ENCODE measurements at regions not wholly inside any gene's neighbourhood (a gene's known extent, or its start where the extent isn't known, plus 50 kb on each side); places are given as distances from the start of the nearest gene placed in this dataset.

- Mint-ChIP-seq H3K9me3 (peaks cover 8% of the 10 kb centered on the region), H3K36me3 (no peaks in the 10 kb centered on the region), H3K4me3 (no peak overlapping the region), H3K27me3 (ENCODE audit: insufficient read depth, low read depth) (peaks cover 7% of the 10 kb centered on the region), H3K27ac (peak overlapping the region; percentile 19), H3K4me1 (peaks cover 3% of the 10 kb centered on the region)
- Histone ChIP-seq H3K4me3 (no peak overlapping the region), H3K9me3 (ENCODE audit: low read depth) (no peaks in the 10 kb centered on the region), H3F3A (ENCODE audit: low read depth) (peaks cover 6% of the 10 kb centered on the region), H2AFZ (replicated peaks) (no peak overlapping the region), H3K79me2 (ENCODE audit: low read depth) (no peaks in the 10 kb centered on the region), H3K9ac (no peak overlapping the region), H3K27me3 (no peaks in the 10 kb centered on the region), H3K36me3 (no peaks in the 10 kb centered on the region), H4K20me1 (ENCODE audit: low read depth) (no peaks in the 10 kb centered on the region), H3K4me2 (no peak overlapping the region), H3K4me1 (no peaks in the 10 kb centered on the region), H3K27ac (no peak overlapping the region)
- no peak for TF ChIP-seq EZH2 (IDR thresholded peaks at IDR 0.05)
- TF ChIP-seq EZH2phosphoT487 (IDR thresholded peaks at IDR 0.05) = no peak
- TF ChIP-seq, protein P1, sequence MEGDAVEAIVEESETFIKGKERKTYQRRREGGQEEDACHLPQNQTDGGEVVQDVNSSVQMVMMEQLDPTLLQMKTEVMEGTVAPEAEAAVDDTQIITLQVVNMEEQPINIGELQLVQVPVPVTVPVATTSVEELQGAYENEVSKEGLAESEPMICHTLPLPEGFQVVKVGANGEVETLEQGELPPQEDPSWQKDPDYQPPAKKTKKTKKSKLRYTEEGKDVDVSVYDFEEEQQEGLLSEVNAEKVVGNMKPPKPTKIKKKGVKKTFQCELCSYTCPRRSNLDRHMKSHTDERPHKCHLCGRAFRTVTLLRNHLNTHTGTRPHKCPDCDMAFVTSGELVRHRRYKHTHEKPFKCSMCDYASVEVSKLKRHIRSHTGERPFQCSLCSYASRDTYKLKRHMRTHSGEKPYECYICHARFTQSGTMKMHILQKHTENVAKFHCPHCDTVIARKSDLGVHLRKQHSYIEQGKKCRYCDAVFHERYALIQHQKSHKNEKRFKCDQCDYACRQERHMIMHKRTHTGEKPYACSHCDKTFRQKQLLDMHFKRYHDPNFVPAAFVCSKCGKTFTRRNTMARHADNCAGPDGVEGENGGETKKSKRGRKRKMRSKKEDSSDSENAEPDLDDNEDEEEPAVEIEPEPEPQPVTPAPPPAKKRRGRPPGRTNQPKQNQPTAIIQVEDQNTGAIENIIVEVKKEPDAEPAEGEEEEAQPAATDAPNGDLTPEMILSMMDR (IDR thresholded peaks at IDR 0.05) = no peak
- no peak for DNase-seq (ENCODE audit: low spot score)
Observed at GRCh38 chr9:135230817-135231520, 143.5 kb downstream of the OLFM1 start.

GRCh38 chr9:135239100-135239768, 151.8 kb downstream of the OLFM1 start:
- no peaks in the 10 kb centered on the region for H4K20me1 ChIP-seq (ENCODE audit: low read depth)
- peaks cover 3% of the 10 kb centered on the region for H3K27me3 Mint-ChIP-seq (ENCODE audit: insufficient read depth, low read depth)
- no peaks in the 10 kb centered on the region for H3K36me3 Mint-ChIP-seq
- H3K36me3 ChIP-seq = no peaks in the 10 kb centered on the region
- H3F3A ChIP-seq (ENCODE audit: low read depth) = no peaks in the 10 kb centered on the region
- H2AFZ ChIP-seq (replicated peaks) = no peak overlapping the region
- DNase-seq (ENCODE audit: low spot score) = no peak
- peaks cover 3% of the 10 kb centered on the region for H3K4me1 Mint-ChIP-seq
- H3K79me2 ChIP-seq (ENCODE audit: low read depth) = no peaks in the 10 kb centered on the region
- no peaks in the 10 kb centered on the region for H3K4me1 ChIP-seq
- H3K9me3 ChIP-seq (ENCODE audit: low read depth) = no peaks in the 10 kb centered on the region
- H3K4me3 Mint-ChIP-seq = no peak overlapping the region
- no peak overlapping the region for H3K9ac ChIP-seq
- H3K4me2 ChIP-seq = no peak overlapping the region
- H3K27ac Mint-ChIP-seq = no peak overlapping the region
- TF ChIP-seq, protein P1 (IDR thresholded peaks at IDR 0.05) = no peak
- TF ChIP-seq EZH2phosphoT487 (IDR thresholded peaks at IDR 0.05) = no peak
- no peak for TF ChIP-seq EZH2 (IDR thresholded peaks at IDR 0.05)
- H3K4me3 ChIP-seq = no peak overlapping the region
- H3K27me3 ChIP-seq = no peaks in the 10 kb centered on the region
- H3K9me3 Mint-ChIP-seq = peaks cover 2% of the 10 kb centered on the region
- no peak overlapping the region for H3K27ac ChIP-seq

GRCh38 chr9:135239769-135240141, 152.3 kb downstream of the OLFM1 start:
- TF ChIP-seq EZH2phosphoT487 (IDR thresholded peaks at IDR 0.05) (no peak), EZH2 (IDR thresholded peaks at IDR 0.05) (no peak)
- TF ChIP-seq, protein P1 (IDR thresholded peaks at IDR 0.05) = no peak
- Histone ChIP-seq H3K79me2 (ENCODE audit: low read depth) (no peaks in the 10 kb centered on the region), H3F3A (ENCODE audit: low read depth) (no peaks in the 10 kb centered on the region), H4K20me1 (ENCODE audit: low read depth) (no peaks in the 10 kb centered on the region), H3K27ac (no peak overlapping the region), H3K9me3 (ENCODE audit: low read depth) (no peaks in the 10 kb centered on the region), H2AFZ (replicated peaks) (no peak overlapping the region), H3K9ac (no peak overlapping the region), H3K27me3 (no peaks in the 10 kb centered on the region), H3K4me1 (no peaks in the 10 kb centered on the region), H3K4me3 (no peak overlapping the region), H3K36me3 (no peaks in the 10 kb centered on the region), H3K4me2 (no peak overlapping the region)
- Mint-ChIP-seq H3K4me3 (no peak overlapping the region), H3K9me3 (no peaks in the 10 kb centered on the region), H3K36me3 (no peaks in the 10 kb centered on the region), H3K27ac (no peak overlapping the region), H3K27me3 (ENCODE audit: insufficient read depth, low read depth) (peaks cover 3% of the 10 kb centered on the region), H3K4me1 (peaks cover 3% of the 10 kb centered on the region)
- DNase-seq (ENCODE audit: low spot score) = no peak
